GM23338 (cell line): ENCODE measurements at regions not wholly inside any gene's neighbourhood (a gene's known extent, or its start where the extent isn't known, plus 50 kb on each side); places are given as distances from the start of the nearest gene placed in this dataset.

Experiments used
- ATAC-seq: fragments of 200-7000 bp; cut with Tn5 transposase; 3 replicates; pipeline ENCODE4 v1.9.1; 2020
- DNase-seq: peaks from one replicate; pipeline ENCODE4 v3.0.0-alpha.2; 2015; ENCODE audit warnings: low spot score
- H2AFZ ChIP-seq: fragments of 200-600 bp; sonication (generic); 2 replicates; pipeline ENCODE4 v1.8.0; 2016; ENCODE audit warnings: antibody characterized with exemption, mild to moderate bottlenecking, moderate library complexity
- H3F3A ChIP-seq: fragments of 200-600 bp; sonication (generic); replicated peaks from 2 replicates; pipeline ENCODE4 v1.8.0; 2017; ENCODE audit warnings: antibody characterized with exemption, mixed run types, low read depth
- H3K27ac ChIP-seq: fragments of 200-600 bp; sonication (generic); 2 replicates; pipeline ENCODE4 v1.6.1; 2016; ENCODE audit warnings: low read depth
- H3K27me3 ChIP-seq: fragments of 200-600 bp; sonication (generic); 2 replicates; pipeline ENCODE4 v1.8.0; 2016; ENCODE audit warnings: mild to moderate bottlenecking, mixed run types, moderate library complexity; ENCODE audit not compliant: insufficient read depth
- H3K36me3 ChIP-seq: fragments of 200-600 bp; sonication (generic); 2 replicates; pipeline ENCODE4 v1.8.0; 2016; ENCODE audit warnings: mild to moderate bottlenecking; ENCODE audit not compliant: insufficient read depth
- H3K4me1 ChIP-seq: fragments of 200-600 bp; sonication (generic); 2 replicates; pipeline ENCODE4 v1.8.0; 2016; ENCODE audit warnings: mild to moderate bottlenecking, moderate library complexity; ENCODE audit not compliant: insufficient read depth
- H3K4me2 ChIP-seq: fragments of 200-600 bp; sonication (generic); 2 replicates; pipeline ENCODE4 v1.7.1; 2017; ENCODE audit warnings: mixed run types
- H3K4me3 ChIP-seq: fragments of 200-600 bp; sonication (generic); 2 replicates; pipeline ENCODE4 v1.6.1; 2016; ENCODE audit warnings: mixed run types
- H3K79me2 ChIP-seq: fragments of 200-600 bp; sonication (generic); replicated peaks from 2 replicates; pipeline ENCODE4 v1.8.0; 2017; ENCODE audit warnings: mild to moderate bottlenecking; ENCODE audit not compliant: insufficient read depth
- H3K9me2 ChIP-seq: fragments of 200-600 bp; sonication (generic); 2 replicates; pipeline ENCODE4 v1.8.0; 2017; ENCODE audit not compliant: insufficient read depth
- H4K20me1 ChIP-seq: fragments of 200-600 bp; sonication (generic); replicated peaks from 2 replicates; pipeline ENCODE4 v1.8.0; 2017; ENCODE audit warnings: mild to moderate bottlenecking; ENCODE audit not compliant: insufficient read depth
- H3K27ac Mint-ChIP-seq: 2 replicates; pipeline ENCODE4 v1.8.0; 2020; ENCODE audit warnings: inconsistent platforms, mild to moderate bottlenecking, moderate library complexity, mixed read lengths
- H3K27me3 Mint-ChIP-seq: 3 replicates; pipeline ENCODE4 v1.8.0; 2022; ENCODE audit warnings: low read depth, mild to moderate bottlenecking, moderate library complexity, mixed read lengths, inconsistent platforms; ENCODE audit not compliant: insufficient read depth, poor library complexity
- H3K36me3 Mint-ChIP-seq: 3 replicates; pipeline ENCODE4 v1.8.0; 2021; ENCODE audit warnings: low read depth, mild to moderate bottlenecking, inconsistent platforms, moderate library complexity, mixed read lengths
- H3K4me1 Mint-ChIP-seq: 3 replicates; pipeline ENCODE4 v1.8.0; 2020; ENCODE audit warnings: mild to moderate bottlenecking, inconsistent platforms, mixed read lengths
- H3K4me3 Mint-ChIP-seq: 3 replicates; pipeline ENCODE4 v1.8.0; 2021; ENCODE audit warnings: moderate library complexity, mild to moderate bottlenecking, inconsistent platforms, mixed read lengths
- H3K9me3 Mint-ChIP-seq: 3 replicates; pipeline ENCODE4 v1.8.0; 2020; ENCODE audit warnings: moderate library complexity, mild to moderate bottlenecking, inconsistent platforms, mixed read lengths
- CREB1 ChIP-seq: fragments of 250-450 bp; sonication (Bioruptor Pico); IDR thresholded peaks from 2 replicates; pipeline ENCODE4 v1.5.0; 2020; ENCODE audit warnings: low read depth, mild to moderate bottlenecking, moderate library complexity
- CTCF ChIP-seq, 2 experiments: fragments of 200-600 bp in 1 of 2; sonication (generic) in 1 of 2; conservative IDR thresholded peaks; 2 replicates each; pipeline versions ENCODE4 v1.5.1 to v1.6.1; 2016 to 2017; ENCODE audit warnings: antibody characterized with exemption in 2 of 2, low read depth in 2 of 2, mild to moderate bottlenecking in 2 of 2, moderate library complexity in 1 of 2
- ETS1 ChIP-seq: IDR thresholded peaks from 2 replicates; pipeline ENCODE4 v1.6.1; 2016; ENCODE audit warnings: antibody characterized with exemption
- EZH2 ChIP-seq: fragments of 200-600 bp; sonication (generic); IDR thresholded peaks from one replicate; pipeline ENCODE4 v1.8.0; 2017; ENCODE audit warnings: antibody characterized with exemption, mild to moderate bottlenecking, low read depth; ENCODE audit not compliant: unreplicated experiment
- EZH2phosphoT487 ChIP-seq: fragments of 200-600 bp; sonication (generic); IDR thresholded peaks from one replicate; pipeline ENCODE4 v1.8.1; 2018; ENCODE audit warnings: antibody characterized with exemption; ENCODE audit not compliant: unreplicated experiment
- JUNB ChIP-seq: IDR thresholded peaks from one replicate; pipeline ENCODE4 v1.6.1; 2016; ENCODE audit warnings: antibody characterized with exemption; ENCODE audit not compliant: unreplicated experiment
- NANOG ChIP-seq: IDR thresholded peaks from 2 replicates; pipeline ENCODE4 v1.6.1; 2016; ENCODE audit warnings: antibody characterized with exemption, borderline replicate concordance
- POLR2AphosphoS5 ChIP-seq: IDR thresholded peaks from 2 replicates; pipeline ENCODE4 v1.6.1; 2016; ENCODE audit warnings: antibody characterized with exemption, low read depth
- REST ChIP-seq: IDR thresholded peaks from one replicate; pipeline ENCODE4 v1.6.1; 2018; ENCODE audit warnings: antibody characterized with exemption; ENCODE audit not compliant: unreplicated experiment
- STAT1 ChIP-seq: IDR thresholded peaks from one replicate; pipeline ENCODE4 v1.6.1; 2016; ENCODE audit warnings: antibody characterized with exemption; ENCODE audit not compliant: unreplicated experiment
- ZNF114 ChIP-seq: fragments of 250-450 bp; sonication (Bioruptor Pico); IDR thresholded peaks from 2 replicates; pipeline ENCODE4 v1.5.0; 2020; ENCODE audit warnings: mild to moderate bottlenecking, moderate library complexity
- ZNF331 ChIP-seq: fragments of 250-450 bp; sonication (Bioruptor Pico); IDR thresholded peaks from 2 replicates; pipeline ENCODE4 v1.5.0; 2020; ENCODE audit warnings: low read depth, mild to moderate bottlenecking, moderate library complexity
- ZNF462 ChIP-seq: fragments of 250-450 bp; sonication (Bioruptor Pico); IDR thresholded peaks from 2 replicates; pipeline ENCODE4 v1.5.0; 2020; ENCODE audit warnings: mild to moderate bottlenecking, moderate library complexity

- TF ChIP-seq EZH2 = no peak
Observed at GRCh38 chr9:78171651-78172050, 64.2 kb upstream of the CEP78 start (continued).

- Histone ChIP-seq H3K4me1 (no peaks in the 10 kb centered on the region; the same call in 1 of the 2 replicates), H3K9me2 (no peaks in the 10 kb centered on the region), H3F3A (no peaks in the 10 kb centered on the region), H3K36me3 (peaks cover 11% of the 10 kb centered on the region; the same call in 1 of the 2 replicates), H3K27me3 (no peaks in the 10 kb centered on the region), H3K79me2 (no peaks in the 10 kb centered on the region), H2AFZ (peak overlapping the region; percentile 66; the same call in 1 of the 2 replicates), H3K4me3 (no peak overlapping the region), H3K27ac (no peak overlapping the region), H4K20me1 (no peaks in the 10 kb centered on the region), H3K4me2 (no peak overlapping the region)
- DNase-seq (no peak), ATAC-seq (no peak)
- Mint-ChIP-seq H3K27ac (no peak overlapping the region), H3K27me3 (no peaks in the 10 kb centered on the region), H3K9me3 (peaks cover 28% of the 10 kb centered on the region), H3K36me3 (peaks cover 13% of the 10 kb centered on the region; the same call in 2 of the 3 replicates), H3K4me1 (peaks cover 2% of the 10 kb centered on the region; the same call in 1 of the 3 replicates), H3K4me3 (no peak overlapping the region)
- no peak for TF ChIP-seq JUNB
- no peak for TF ChIP-seq ZNF331
- TF ChIP-seq CREB1 (CRISPR knock-in tag) = no peak
- no peak for TF ChIP-seq STAT1
- no peak for TF ChIP-seq EZH2
- TF ChIP-seq CTCF (conservative IDR thresholded peaks at IDR 0.05; ENCODE audit: low read depth in 2 of 2) = no peak
- TF ChIP-seq ETS1 = no peak
- no peak for TF ChIP-seq ZNF114 (CRISPR knock-in tag)
- TF ChIP-seq EZH2phosphoT487 = no peak
- TF ChIP-seq ZNF462 (CRISPR knock-in tag) = no peak
- TF ChIP-seq NANOG = no peak
- no peak for TF ChIP-seq POLR2AphosphoS5
- TF ChIP-seq REST = no peak
Observed at GRCh38 chr9:78169125-78169524, 66.8 kb upstream of the CEP78 start.
